HPDE6-E6E7 (cell line): ENCODE measurements at regions not wholly inside any gene's neighbourhood (a gene's known extent, or its start where the extent isn't known, plus 50 kb on each side); places are given as distances from the start of the nearest gene placed in this dataset.

Experiments
- DNase-seq: peaks from one replicate; pipeline ENCODE4 v3.0.0; 2011; ENCODE audit warnings: missing footprints; ENCODE audit errors: extremely low spot score

- DNase-seq: no peak
Observed at GRCh38 chr5:40284863-40285262, 394.9 kb upstream of the PTGER4 start.

- no peak for DNase-seq
Observed at GRCh38 chr5:40278881-40279280, 400.8 kb upstream of the PTGER4 start.

GRCh38 chr5:40277161-40277906 is 402.4 kb upstream of the PTGER4 start:
- DNase-seq: no peak

GRCh38 chr5:40276426-40277102 is 403.2 kb upstream of the PTGER4 start:
- DNase-seq: no peak

GRCh38 chr5:40274568-40274967 is 405.1 kb upstream of the PTGER4 start:
- DNase-seq: no peak

- no peak for DNase-seq
Observed at GRCh38 chr5:40273936-40274335, 405.8 kb upstream of the PTGER4 start.

GRCh38 chr5:40271476-40271875 is 408.2 kb upstream of the PTGER4 start:
- DNase-seq: no peak

- no peak for DNase-seq
Observed at GRCh38 chr5:40270274-40270845, 409.4 kb upstream of the PTGER4 start.

GRCh38 chr5:40268088-40268487 is 411.6 kb upstream of the PTGER4 start:
- DNase-seq: no peak

- DNase-seq: no peak
Observed at GRCh38 chr5:40266952-40267351, 412.8 kb upstream of the PTGER4 start.

GRCh38 chr5:40261984-40262383 is 417.7 kb upstream of the PTGER4 start:
- DNase-seq: no peak

GRCh38 chr5:40260361-40260760 is 419.4 kb upstream of the PTGER4 start:
- no peak for DNase-seq

- no peak for DNase-seq
Observed at GRCh38 chr5:40258222-40258621, 421.5 kb upstream of the PTGER4 start.

GRCh38 chr5:40240671-40241070 is 439.0 kb upstream of the PTGER4 start:
- DNase-seq: no peak

- DNase-seq: no peak
Observed at GRCh38 chr5:40240111-40240510, 439.6 kb upstream of the PTGER4 start.

- DNase-seq: no peak
Observed at GRCh38 chr5:40238066-40238745, 441.5 kb upstream of the PTGER4 start.

GRCh38 chr5:40235471-40236400 is 444.0 kb upstream of the PTGER4 start:
- DNase-seq: no peak

- no peak for DNase-seq
Observed at GRCh38 chr5:40233268-40233667, 446.4 kb upstream of the PTGER4 start.

GRCh38 chr5:40227931-40228330 is 451.8 kb upstream of the PTGER4 start:
- DNase-seq: no peak

GRCh38 chr5:40227366-40227765 is 452.3 kb upstream of the PTGER4 start:
- DNase-seq: no peak

GRCh38 chr5:40226906-40227305 is 452.8 kb upstream of the PTGER4 start:
- DNase-seq: no peak
